ENCODE measurements at regions not wholly inside any gene's neighbourhood (a gene's known extent, or its start where the extent isn't known, plus 50 kb on each side); places are given as distances from the start of the nearest gene placed in this dataset.

- TF ChIP-seq CTCF (IDR thresholded peaks at IDR 0.05): no peak
- TF ChIP-seq POLR2A (IDR thresholded peaks at IDR 0.05): no peak
Measured at GRCh38 chr2:81136296-81136695, 831.7 kb upstream of the LRRTM1 start.
